Brain microvascular endothelial cell (primary cell): ENCODE measurements at regions not wholly inside any gene's neighbourhood (a gene's known extent, or its start where the extent isn't known, plus 50 kb on each side); places are given as distances from the start of the nearest gene placed in this dataset.

ENCODE experiments used
- DNase-seq: peaks from one replicate; pipeline ENCODE4 v3.0.0-alpha.2; 2020
- H3K27ac ChIP-seq: fragments of 250-450 bp; sonication (Bioruptor Pico); 2 replicates; pipeline ENCODE4 v1.5.1; 2020; ENCODE audit warnings: mild to moderate bottlenecking, moderate library complexity
- H3K27me3 ChIP-seq: fragments of 250-450 bp; sonication (Bioruptor Pico); replicated peaks from 2 replicates; pipeline ENCODE4 v1.5.1; 2020; ENCODE audit warnings: mild to moderate bottlenecking
- H3K36me3 ChIP-seq: fragments of 250-450 bp; sonication (Bioruptor Pico); replicated peaks from 2 replicates; pipeline ENCODE4 v1.5.1; 2020; ENCODE audit warnings: mild to moderate bottlenecking
- H3K4me3 ChIP-seq: 2 replicates; pipeline ENCODE4 v1.5.1; 2011; ENCODE audit warnings: low read depth, mild to moderate bottlenecking, control low read depth, low read length, moderate library complexity
- CTCF ChIP-seq: IDR thresholded peaks from 2 replicates; pipeline ENCODE4 v1.5.1; 2011; ENCODE audit warnings: low read depth, mild to moderate bottlenecking, moderate library complexity, low read length, control low read depth, inconsistent platforms; ENCODE audit errors: missing control alignments
- in situ Hi-C: cut with HindIII; loops from 2 replicates; pipeline ENCODE4 v1.10.0; 2017; ENCODE audit warnings: low sequenced_read_pairs, low pct_ligation_motif_present

DNA sequence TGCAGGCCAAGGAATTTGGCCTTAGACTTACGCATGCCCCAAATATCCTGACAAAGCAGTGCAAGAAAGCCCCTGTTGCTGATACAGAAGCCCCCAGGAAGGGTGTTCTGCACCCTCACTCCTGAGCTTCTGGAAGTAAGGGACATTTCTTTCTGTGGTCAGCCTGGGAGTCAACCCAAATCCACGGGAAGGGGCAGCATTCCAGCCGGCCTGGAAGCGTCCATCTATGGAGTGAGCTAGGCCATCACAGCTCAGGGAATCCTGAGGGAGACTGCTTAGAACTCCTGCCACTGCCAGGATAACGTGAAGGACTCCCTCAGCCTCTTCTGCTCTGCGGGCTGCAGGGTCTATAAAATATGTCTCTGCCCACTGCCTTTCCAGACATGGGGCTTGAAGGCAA, 173.9 kb downstream of the ANAPC1 start:
- no peaks in the 10 kb centered on the region for H3K36me3 ChIP-seq
- no peak for TF ChIP-seq CTCF
- in situ Hi-C loops, result no loop called here
- no peak for DNase-seq
- no peak overlapping the region for H3K4me3 ChIP-seq
- no peaks in the 10 kb centered on the region for H3K27me3 ChIP-seq
- H3K27ac ChIP-seq, result no peak overlapping the region

DNA sequence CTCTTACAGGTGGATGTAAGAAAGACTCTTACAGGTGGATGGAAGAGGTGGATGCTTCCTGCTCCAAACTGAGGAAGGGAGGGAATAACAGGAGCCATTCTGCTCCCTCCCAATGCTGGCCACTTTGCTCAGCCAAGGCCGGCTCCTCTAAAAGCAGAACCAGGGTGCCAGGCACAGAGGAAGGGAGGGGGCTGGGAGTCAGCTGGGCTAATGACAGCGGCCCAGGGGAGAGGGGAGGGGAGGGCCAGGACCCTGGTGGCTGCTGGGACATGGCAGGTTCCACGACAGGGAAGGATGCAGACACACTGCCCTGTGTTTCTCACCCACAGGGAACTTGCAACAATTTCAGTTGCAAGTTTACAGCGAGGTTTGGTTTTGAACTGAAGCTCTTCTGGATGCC, 173.4 kb downstream of the ANAPC1 start:
- Histone ChIP-seq H3K4me3 (no peak overlapping the region), H3K27me3 (no peaks in the 10 kb centered on the region), H3K36me3 (no peaks in the 10 kb centered on the region), H3K27ac (no peak overlapping the region)
- in situ Hi-C loops, result no loop called here
- no peak for DNase-seq
- TF ChIP-seq CTCF, result no peak

DNA sequence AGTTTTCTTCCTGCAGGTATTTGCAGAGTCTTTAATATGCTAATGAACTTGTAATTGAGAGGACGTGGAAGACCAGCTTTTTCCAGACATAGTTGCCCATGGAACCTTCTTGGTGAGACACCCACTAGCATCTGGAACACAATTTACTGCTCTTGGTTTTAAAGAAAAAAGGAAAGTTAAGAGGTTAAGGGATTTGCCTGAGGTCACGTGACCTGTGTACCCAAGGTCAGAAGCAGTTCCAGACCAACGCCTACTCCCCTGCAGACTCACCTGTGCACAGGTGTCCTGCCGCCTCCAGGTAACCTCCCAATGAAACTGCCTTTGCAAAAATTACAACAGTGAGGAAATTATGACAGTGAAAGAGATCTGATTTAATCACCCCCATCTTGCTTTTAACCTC, 172.7 kb downstream of the ANAPC1 start:
- Histone ChIP-seq H3K27ac (no peak overlapping the region), H3K36me3 (no peaks in the 10 kb centered on the region), H3K4me3 (no peak overlapping the region), H3K27me3 (no peaks in the 10 kb centered on the region)
- DNase-seq, result no peak
- TF ChIP-seq CTCF, result no peak
- in situ Hi-C loops, result no loop called here

DNA sequence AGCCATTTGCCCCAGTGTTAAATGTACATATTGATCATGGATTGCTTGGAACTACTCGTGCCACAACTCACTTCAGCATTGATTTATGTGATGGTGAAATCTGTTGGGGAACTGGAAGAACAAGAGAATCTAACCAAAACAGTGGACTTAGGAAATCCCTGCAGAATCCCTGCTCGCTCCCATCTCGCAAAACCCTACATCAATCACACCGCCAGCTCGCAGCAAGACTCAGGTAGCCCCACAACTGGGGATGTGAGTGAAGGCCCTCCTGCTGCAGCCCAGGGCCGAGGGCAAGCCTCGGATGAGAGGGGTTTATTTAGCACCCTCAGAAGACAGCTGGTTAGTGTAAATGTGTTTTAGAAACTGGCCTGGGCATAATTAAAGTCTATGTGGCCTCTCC, 171.6 kb downstream of the ANAPC1 start:
- no peak overlapping the region for H3K27ac ChIP-seq
- no peaks in the 10 kb centered on the region for H3K36me3 ChIP-seq
- no peaks in the 10 kb centered on the region for H3K27me3 ChIP-seq
- in situ Hi-C loops, result no loop called here
- DNase-seq, result no peak
- no peak for TF ChIP-seq CTCF
- no peak overlapping the region for H3K4me3 ChIP-seq

DNA sequence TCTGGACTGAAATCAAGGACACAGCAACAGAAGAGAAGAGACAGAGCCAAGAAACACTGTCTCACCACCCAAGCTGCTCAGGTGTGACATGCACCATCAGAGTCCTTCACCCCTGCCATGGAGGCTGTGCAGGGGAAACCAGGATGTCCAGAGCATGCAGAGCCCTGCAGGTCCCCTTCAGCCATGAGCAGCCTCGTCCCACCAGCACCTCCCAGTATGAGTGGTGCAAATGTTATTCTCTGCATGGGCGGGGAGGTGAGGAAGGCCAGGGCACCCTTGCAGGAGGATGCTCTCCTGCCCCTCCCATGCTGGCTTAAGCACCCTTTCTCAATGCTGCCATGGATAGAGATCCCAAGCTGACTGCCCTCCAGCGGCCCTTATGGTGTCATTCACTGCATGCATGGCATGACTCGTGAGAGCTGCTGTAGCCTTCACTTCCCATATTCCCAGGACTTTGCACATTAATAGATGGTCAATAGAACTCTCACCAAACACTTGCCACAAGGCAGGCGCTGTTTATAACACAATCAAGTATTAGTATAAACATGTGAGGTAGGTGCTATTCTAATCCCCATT, 171.0 kb downstream of the ANAPC1 start:
- Histone ChIP-seq H3K36me3 (no peaks in the 10 kb centered on the region), H3K27me3 (no peaks in the 10 kb centered on the region), H3K4me3 (no peak overlapping the region), H3K27ac (no peak overlapping the region)
- TF ChIP-seq CTCF, result no peak
- in situ Hi-C loops, result no loop called here
- no peak for DNase-seq
